ENCODE measurements at regions not wholly inside any gene's neighbourhood (a gene's known extent, or its start where the extent isn't known, plus 50 kb on each side); places are given as distances from the start of the nearest gene placed in this dataset.
A peak's percentile ranks its signal among the peaks of the same experiment; 100 is the strongest.

GRCh38 chr10:117900280-117900679, 146.5 kb downstream of the RAB11FIP2 start:
- H3K27me3 ChIP-seq (replicated peaks in 1 of 4; ENCODE audit: control insufficient read depth in 3 of 4, extremely low read depth in 1 of 4, insufficient read depth in 3 of 4, low read length in 3 of 4): no peaks in the 10 kb centered on the region
- TF ChIP-seq SP2 (IDR thresholded peaks at IDR 0.05; ENCODE audit: low read length) (no peak), MAX (IDR thresholded peaks at IDR 0.05) (0 out of 2 replicates have a peak, but pooled peaks have one; percentile 27)
- FAIRE-seq (no peak), DNase-seq (ENCODE audit: low read depth in 1 of 2, low spot score in 2 of 2) (no peak)
- no peak overlapping the region; the same call in 1 of the 2 replicates for H3K18ac ChIP-seq (ENCODE audit: extremely low read depth, low read length)
- H2BK20ac ChIP-seq (ENCODE audit: low read length): no peak overlapping the region
- H3K4me3 ChIP-seq (ENCODE audit: extremely low read depth in 1 of 4, insufficient read depth in 2 of 4, low read depth in 3 of 4, low read length in 4 of 4): no peak overlapping the region
- H3K9me3 ChIP-seq (ENCODE audit: insufficient read depth in 2 of 2, low read depth in 1 of 2, low read length in 1 of 2): no peaks in the 10 kb centered on the region
- H2BK12ac ChIP-seq (ENCODE audit: low read depth, low read length): 0 out of 2 replicates have a peak overlapping the region, but pooled peaks have one; percentile 56
- H3K9ac ChIP-seq (replicated peaks in 1 of 4; ENCODE audit: extremely low read depth in 1 of 4, low read depth in 3 of 4, low read length in 3 of 4): no peak overlapping the region
- no peaks in the 10 kb centered on the region for H3K79me1 ChIP-seq (ENCODE audit: low read depth, low read length)
- no peak overlapping the region for H2AFZ ChIP-seq (ENCODE audit: low read length)
- H2AK5ac ChIP-seq (ENCODE audit: low read depth, low read length): no peak overlapping the region
- H4K20me1 ChIP-seq (replicated peaks in 1 of 2; ENCODE audit: control insufficient read depth in 1 of 2, insufficient read depth in 2 of 2, low read length in 2 of 2): no peaks in the 10 kb centered on the region
- no peak overlapping the region for H3K4ac ChIP-seq (replicated peaks; ENCODE audit: insufficient read length, low read depth, low read length)
- ChIA-PET CTCF (ENCODE audit: partially characterized antibody) (interaction anchor here (0.6 to 1.5 kb wide), 3 partner anchors 10 to 359 kb away, joined by 3 to 4 read pairs (median 3); no protein-coding TSS in a partner anchor), POLR2A (ENCODE audit: partially characterized antibody) (no interaction called here)
- no peak overlapping the region for H4K5ac ChIP-seq (ENCODE audit: insufficient read length, low read depth, low read length)
- H3K14ac ChIP-seq (ENCODE audit: insufficient read length): no peak overlapping the region
- H3K79me2 ChIP-seq (ENCODE audit: control insufficient read depth in 1 of 2, insufficient read depth in 2 of 2, low read length in 2 of 2): no peaks in the 10 kb centered on the region
- no peak overlapping the region for H4K8ac ChIP-seq (ENCODE audit: extremely low read depth, insufficient read depth, low read length)
- no peak overlapping the region for H2BK120ac ChIP-seq (replicated peaks; ENCODE audit: low read depth, low read length)
- no peak overlapping the region for H3K4me2 ChIP-seq (ENCODE audit: insufficient read depth in 1 of 2, low read depth in 2 of 2, low read length in 2 of 2)
- no peak overlapping the region for H2BK5ac ChIP-seq (ENCODE audit: low read depth, low read length)
- H3K56ac ChIP-seq (replicated peaks; ENCODE audit: insufficient read length, low read depth, low read length): no peak overlapping the region
- no peak overlapping the region for H3K27ac ChIP-seq (ENCODE audit: low read depth, low read length)
- no peak overlapping the region for H3K23ac ChIP-seq (ENCODE audit: insufficient read length)
- peaks cover 2 to 11% (median 4%) of the 10 kb centered on the region in 4 experiments; a peak in 2 of 7 replicates for H3K4me1 ChIP-seq (replicated peaks in 1 of 4; ENCODE audit: control insufficient read depth in 3 of 4, insufficient read depth in 4 of 4, low read length in 3 of 4)
- WGBS, 2 experiments (ENCODE audit: extremely low coverage in 1 of 2, insufficient coverage in 1 of 2, insufficient read length in 1 of 2, insufficient replicate concordance in 2 of 2, low coverage in 1 of 2, low lambda C conversion rate in 2 of 2, missing lambda C conversion rate in 1 of 2): 94% methylated on average over 3 of the region's 3 CpGs; no CpG with 5 or more reads in 1 of the 2 experiments
- H3K36me3 ChIP-seq (ENCODE audit: control insufficient read depth in 2 of 4, insufficient read depth in 4 of 4, low read length in 3 of 4): no peaks in the 10 kb centered on the region
- no peaks in the 10 kb centered on the region; the same call in 1 of the 2 replicates for H3K23me2 ChIP-seq (ENCODE audit: low read depth, low read length)
- no peak overlapping the region for H4K91ac ChIP-seq (replicated peaks; ENCODE audit: insufficient read length, low read length)
- H2BK15ac ChIP-seq (ENCODE audit: low read length): no peak overlapping the region

Data from H1 (cell line).